ENCODE measurements at regions not wholly inside any gene's neighbourhood (a gene's known extent, or its start where the extent isn't known, plus 50 kb on each side); places are given as distances from the start of the nearest gene placed in this dataset.

DNA sequence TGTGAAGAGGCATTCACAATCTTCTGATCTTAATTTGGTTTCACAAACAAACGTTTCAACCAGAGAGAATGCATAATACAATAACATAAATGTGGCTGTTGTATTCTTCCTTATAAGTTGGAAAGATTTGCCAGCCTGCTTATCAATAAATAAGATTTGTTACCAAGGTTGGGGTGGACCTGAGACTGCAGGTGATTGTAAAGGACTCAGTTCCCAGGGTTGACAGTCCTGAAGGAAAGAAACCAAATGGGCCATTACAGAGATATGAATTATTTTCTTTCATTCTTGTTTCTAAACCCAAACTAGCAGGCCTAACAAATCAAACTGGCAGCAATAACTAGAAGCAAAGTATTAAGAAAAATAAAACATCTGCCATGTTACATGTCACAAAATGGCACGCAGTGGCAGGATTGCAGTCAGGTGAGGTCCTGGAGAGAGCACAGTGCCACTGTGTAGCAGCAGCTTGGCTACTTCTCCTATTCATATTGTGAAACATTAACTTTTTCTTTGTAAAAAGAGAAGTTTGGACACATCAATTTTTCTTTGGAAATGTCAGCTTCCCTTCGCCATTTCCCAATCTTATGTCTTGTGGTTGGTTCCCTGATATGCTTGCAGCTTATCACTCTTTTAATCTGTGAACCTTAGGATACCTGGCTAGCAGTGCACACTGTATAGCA is 133.8 kb upstream of the EMCN start:
- TF ChIP-seq, protein P1, sequence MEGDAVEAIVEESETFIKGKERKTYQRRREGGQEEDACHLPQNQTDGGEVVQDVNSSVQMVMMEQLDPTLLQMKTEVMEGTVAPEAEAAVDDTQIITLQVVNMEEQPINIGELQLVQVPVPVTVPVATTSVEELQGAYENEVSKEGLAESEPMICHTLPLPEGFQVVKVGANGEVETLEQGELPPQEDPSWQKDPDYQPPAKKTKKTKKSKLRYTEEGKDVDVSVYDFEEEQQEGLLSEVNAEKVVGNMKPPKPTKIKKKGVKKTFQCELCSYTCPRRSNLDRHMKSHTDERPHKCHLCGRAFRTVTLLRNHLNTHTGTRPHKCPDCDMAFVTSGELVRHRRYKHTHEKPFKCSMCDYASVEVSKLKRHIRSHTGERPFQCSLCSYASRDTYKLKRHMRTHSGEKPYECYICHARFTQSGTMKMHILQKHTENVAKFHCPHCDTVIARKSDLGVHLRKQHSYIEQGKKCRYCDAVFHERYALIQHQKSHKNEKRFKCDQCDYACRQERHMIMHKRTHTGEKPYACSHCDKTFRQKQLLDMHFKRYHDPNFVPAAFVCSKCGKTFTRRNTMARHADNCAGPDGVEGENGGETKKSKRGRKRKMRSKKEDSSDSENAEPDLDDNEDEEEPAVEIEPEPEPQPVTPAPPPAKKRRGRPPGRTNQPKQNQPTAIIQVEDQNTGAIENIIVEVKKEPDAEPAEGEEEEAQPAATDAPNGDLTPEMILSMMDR (IDR thresholded peaks at IDR 0.05): no peak
- no peak for TF ChIP-seq POLR2A (IDR thresholded peaks at IDR 0.05)
